ENCODE measurements at regions not wholly inside any gene's neighbourhood (a gene's known extent, or its start where the extent isn't known, plus 50 kb on each side); places are given as distances from the start of the nearest gene placed in this dataset.
A peak's percentile ranks its signal among the peaks of the same experiment; 100 is the strongest.
"Not testable (repeated sequence)": the region's sequence is repeated elsewhere in the genome, so short reads cannot be mapped to it uniquely, and the experiment has no call there.

- no peak for DNase-seq (ENCODE audit: insufficient read length, low spot score)
- FAIRE-seq = no peak
Measured at GRCh38 chr1:197985351-197985750, 68.2 kb downstream of the LHX9 start.

- FAIRE-seq (no peak), DNase-seq (ENCODE audit: insufficient read length, low spot score) (no peak)
Measured at GRCh38 chr1:197986817-197987216, 69.6 kb downstream of the LHX9 start.

- FAIRE-seq (no peak), DNase-seq (ENCODE audit: insufficient read length, low spot score) (no peak)
Measured at GRCh38 chr1:197987294-197987693, 70.1 kb downstream of the LHX9 start.

GRCh38 chr1:197988581-197988980 is 71.4 kb downstream of the LHX9 start:
- not testable (repeated sequence) for DNase-seq (ENCODE audit: insufficient read length, low spot score); FAIRE-seq

GRCh38 chr1:197989058-197989457 is 71.9 kb downstream of the LHX9 start:
- FAIRE-seq = no peak
- no peak for DNase-seq (ENCODE audit: insufficient read length, low spot score)

GRCh38 chr1:197991594-197991993 is 74.4 kb downstream of the LHX9 start:
- DNase-seq (ENCODE audit: insufficient read length, low spot score) (no peak), FAIRE-seq (no peak)

GRCh38 chr1:197994907-197995407 is 77.8 kb downstream of the LHX9 start:
- DNase-seq (ENCODE audit: insufficient read length, low spot score) (no peak), FAIRE-seq (peak; percentile 69)

- DNase-seq (ENCODE audit: insufficient read length, low spot score) (no peak), FAIRE-seq (no peak)
Measured at GRCh38 chr1:197995408-197996258, 78.5 kb downstream of the LHX9 start.

- not testable (repeated sequence) for DNase-seq (ENCODE audit: insufficient read length, low spot score); FAIRE-seq
Measured at GRCh38 chr1:197996259-197996512, 79.0 kb downstream of the LHX9 start.

GRCh38 chr1:197998110-197998509 is 80.9 kb downstream of the LHX9 start:
- no peak for DNase-seq (ENCODE audit: insufficient read length, low spot score)
- FAIRE-seq = no peak

- DNase-seq (ENCODE audit: insufficient read length, low spot score) (no peak), FAIRE-seq (no peak)
Measured at GRCh38 chr1:198001776-198002408, 84.7 kb downstream of the LHX9 start.

GRCh38 chr1:198003468-198003867 is 86.3 kb downstream of the LHX9 start:
- DNase-seq (ENCODE audit: insufficient read length, low spot score) (no peak), FAIRE-seq (no peak)

- DNase-seq (ENCODE audit: insufficient read length, low spot score) (no peak), FAIRE-seq (no peak)
Measured at GRCh38 chr1:198007011-198007410, 89.8 kb downstream of the LHX9 start.

GRCh38 chr1:198007687-198008607 is 90.8 kb downstream of the LHX9 start:
- FAIRE-seq (no peak), DNase-seq (ENCODE audit: insufficient read length, low spot score) (no peak)

GRCh38 chr1:198014355-198014754 is 97.2 kb downstream of the LHX9 start:
- FAIRE-seq = no peak

GRCh38 chr1:198015309-198015708 is 98.1 kb downstream of the LHX9 start:
- DNase-seq (ENCODE audit: insufficient read length, low spot score) = no peak
- no peak for FAIRE-seq

More at GRCh38 chr1:198014355-198014754, 97.2 kb downstream of the LHX9 start:
- no peak for DNase-seq (ENCODE audit: insufficient read length, low spot score)

- DNase-seq (ENCODE audit: insufficient read length, low spot score) = peak; percentile 72
- FAIRE-seq = peak; percentile 40
Measured at GRCh38 chr1:198018529-198018928, 101.4 kb downstream of the LHX9 start.

- DNase-seq (ENCODE audit: insufficient read length, low spot score) (no peak), FAIRE-seq (no peak)
Measured at GRCh38 chr1:198019126-198019525, 102.0 kb downstream of the LHX9 start.

- DNase-seq (ENCODE audit: insufficient read length, low spot score) (no peak), FAIRE-seq (no peak)
Measured at GRCh38 chr1:198024336-198024735, 107.2 kb downstream of the LHX9 start.

GRCh38 chr1:198024782-198025181 is 107.6 kb downstream of the LHX9 start:
- DNase-seq (ENCODE audit: insufficient read length, low spot score) = no peak
- no peak for FAIRE-seq

GRCh38 chr1:198030682-198031081 is 113.5 kb downstream of the LHX9 start:
- DNase-seq (ENCODE audit: insufficient read length, low spot score) = no peak
- FAIRE-seq = no peak
